RPMI8226 (cell line): ENCODE measurements at regions not wholly inside any gene's neighbourhood (a gene's known extent, or its start where the extent isn't known, plus 50 kb on each side); places are given as distances from the start of the nearest gene placed in this dataset.
"Not testable (repeated sequence)": the region's sequence is repeated elsewhere in the genome, so short reads cannot be mapped to it uniquely, and the experiment has no call there.

Source experiments
- DNase-seq: peaks from one replicate; pipeline ENCODE4 v3.0.0-alpha.2; 2015

- no peak for DNase-seq
Measured at GRCh38 chr9:90514877-90515276, 127.7 kb downstream of the DIRAS2 start.

DNA sequence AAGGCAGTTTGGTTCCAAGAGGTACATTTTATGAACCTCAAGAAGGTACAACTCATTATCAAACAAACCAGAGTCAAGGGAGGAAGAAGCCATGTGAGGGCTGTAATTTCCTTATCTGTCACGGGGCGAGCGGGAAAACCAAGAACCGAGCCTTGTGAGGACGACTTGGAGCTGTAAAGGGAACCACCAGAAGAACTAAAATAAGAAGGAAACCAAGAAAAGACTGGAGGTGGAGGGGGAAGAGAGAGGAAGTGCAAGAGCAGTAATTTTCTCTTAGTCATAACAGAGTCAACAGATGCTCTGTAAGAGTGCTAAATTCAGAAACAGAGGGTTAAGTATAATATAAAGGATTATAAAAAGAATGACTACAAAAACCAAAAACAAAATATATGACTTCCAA, 127.1 kb downstream of the DIRAS2 start:
- no peak for DNase-seq

DNA sequence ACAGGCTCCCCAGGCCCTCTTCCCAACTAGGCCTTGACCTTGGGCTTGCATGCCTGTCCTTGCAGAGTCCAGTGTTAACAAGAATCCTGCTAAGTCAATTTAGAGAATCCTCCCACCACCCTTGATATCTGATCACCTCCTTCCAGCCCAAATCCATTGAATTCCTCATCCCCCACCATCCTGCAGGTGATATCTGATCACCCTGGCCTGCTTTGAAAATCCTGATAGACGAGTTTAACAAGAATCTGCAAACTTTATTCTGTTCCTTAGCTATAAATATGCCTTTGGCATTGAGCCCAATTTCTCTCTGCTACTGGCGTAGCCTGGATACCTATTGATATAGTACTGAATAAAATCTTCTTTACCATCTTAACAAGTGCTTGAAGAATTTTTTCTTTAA, 125.5 kb downstream of the DIRAS2 start:
- no peak for DNase-seq

DNA sequence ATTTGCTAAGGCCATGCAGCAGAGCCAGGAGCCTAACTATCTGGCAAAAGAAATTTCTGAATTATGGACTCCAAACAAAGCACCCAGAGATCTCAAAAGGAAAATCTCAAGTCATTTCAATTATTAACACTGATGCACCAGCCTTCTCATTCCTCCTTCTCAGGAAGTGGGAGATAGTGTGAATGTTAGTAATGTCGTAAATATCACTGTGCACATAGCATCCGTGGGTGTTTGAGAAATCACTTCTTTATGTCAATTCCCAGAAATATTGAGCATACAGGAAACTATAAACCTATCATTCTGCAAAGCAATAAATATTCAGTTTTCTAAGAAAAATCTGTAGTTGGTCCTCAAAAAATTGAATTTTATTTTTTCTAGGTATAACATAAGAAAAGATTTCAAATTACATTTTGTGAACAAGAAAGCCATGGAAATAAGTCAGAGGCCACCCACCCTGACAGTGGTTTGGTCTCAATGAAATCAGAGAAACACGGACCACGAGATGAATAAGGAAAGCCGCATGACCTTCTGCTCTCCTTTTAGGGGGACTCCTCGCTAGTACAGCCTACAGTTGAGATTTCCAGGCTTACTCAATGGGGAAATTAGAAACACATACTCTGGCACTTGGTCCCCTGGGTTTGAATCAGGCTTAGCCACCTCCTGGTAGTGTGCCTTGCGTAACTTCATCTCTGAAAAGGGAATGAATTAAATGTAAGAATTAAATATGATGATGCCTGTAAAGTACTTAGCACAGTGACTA, 120.6 kb downstream of the DIRAS2 start:
- no peak for DNase-seq

DNA sequence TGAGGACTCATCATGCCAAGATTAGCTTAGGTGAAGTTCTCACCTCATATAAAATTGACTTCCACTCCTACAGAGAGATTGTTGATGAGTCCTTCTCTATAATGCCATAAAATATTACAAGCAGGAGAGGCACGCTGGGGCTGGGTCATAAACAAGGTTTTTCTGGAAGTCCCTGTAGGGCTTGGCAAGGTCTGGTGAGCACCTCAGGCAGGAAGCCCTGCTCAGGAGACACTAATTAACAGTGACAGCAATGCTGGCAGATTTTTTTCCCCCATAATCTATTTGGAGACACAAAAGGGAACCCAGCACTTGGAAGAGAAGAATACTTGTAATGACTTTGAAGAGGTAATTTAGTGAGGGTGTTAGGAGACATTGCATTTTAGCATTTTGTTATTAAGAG, 118.7 kb downstream of the DIRAS2 start:
- no peak for DNase-seq

DNA sequence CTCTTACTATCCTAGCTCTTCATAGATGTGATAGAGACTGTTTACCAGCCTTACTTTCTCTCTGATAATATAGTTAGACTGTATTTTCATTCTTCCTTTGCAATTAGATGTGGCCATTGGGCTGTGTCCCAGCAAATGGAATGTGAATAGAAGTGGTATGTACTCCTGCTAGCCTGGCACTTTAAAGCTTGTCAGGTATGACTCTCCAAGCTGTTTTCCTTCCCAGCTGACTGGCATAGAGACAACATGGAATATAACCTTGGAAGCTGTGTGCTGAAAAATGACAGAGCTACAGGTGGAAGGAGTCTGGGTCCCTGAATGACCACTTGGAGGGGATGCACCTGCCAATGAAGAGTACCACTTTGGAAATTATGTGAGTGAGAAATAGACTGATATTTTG, 116.2 kb downstream of the DIRAS2 start:
- no peak for DNase-seq

DNA sequence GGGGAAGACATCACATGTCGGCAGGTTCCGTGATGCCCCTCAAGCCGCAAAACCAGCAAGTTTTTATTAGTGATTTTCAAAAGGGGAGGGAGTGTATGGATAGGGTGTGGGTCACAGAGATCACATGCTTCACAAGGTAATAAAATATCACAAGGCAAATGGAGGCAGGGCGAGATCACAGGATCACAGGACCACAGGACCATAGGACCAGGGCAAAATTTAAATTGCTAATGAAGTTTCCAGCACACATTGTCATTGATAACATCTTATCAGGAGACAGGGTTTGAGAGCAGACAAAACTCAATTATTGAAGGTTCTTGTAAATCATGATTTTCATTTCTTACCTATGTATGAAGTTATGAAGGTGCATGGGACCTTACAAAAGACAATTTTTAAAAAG, 106.5 kb downstream of the DIRAS2 start:
- not testable (repeated sequence) for DNase-seq

DNA sequence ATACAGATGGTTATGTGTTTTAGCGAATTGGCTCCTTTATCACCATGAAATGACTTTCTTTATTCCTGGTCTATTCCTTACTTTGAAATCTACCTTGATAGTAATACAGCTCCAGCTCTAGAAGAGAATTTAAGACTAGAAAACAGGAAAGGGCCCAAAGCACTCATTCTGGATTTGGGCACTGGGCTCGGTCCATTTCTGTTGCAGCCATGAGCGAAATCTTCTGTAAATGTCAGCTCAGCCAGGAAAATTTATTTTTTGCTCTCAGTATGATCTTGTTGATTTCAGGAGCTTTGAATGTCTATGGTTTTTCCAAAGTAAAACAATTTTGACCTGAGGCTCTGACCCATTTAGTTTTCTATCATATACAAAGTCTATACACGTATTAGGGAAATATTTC, 104.1 kb downstream of the DIRAS2 start:
- no peak for DNase-seq

DNA sequence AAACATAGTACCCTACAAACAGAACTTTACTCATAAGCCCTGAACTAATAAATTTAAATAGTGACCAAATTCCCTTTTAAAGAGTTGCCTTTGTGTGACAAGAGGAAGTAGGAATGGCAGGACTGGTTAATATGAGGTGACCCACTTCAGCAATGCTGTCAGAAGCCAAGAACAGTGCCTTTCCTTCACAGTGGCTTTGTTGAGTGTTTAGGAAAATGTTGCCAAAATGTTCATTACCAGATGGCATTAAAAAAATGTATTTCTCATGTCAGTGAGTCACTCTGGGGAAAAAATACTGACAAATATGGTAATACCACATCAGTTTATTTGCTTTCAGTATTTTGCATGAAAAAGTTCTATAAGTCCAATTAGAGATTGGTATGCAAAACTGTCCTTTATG, 103.3 kb downstream of the DIRAS2 start:
- DNase-seq: no peak

- DNase-seq: no peak
Measured at GRCh38 chr9:90540734-90541133, 101.9 kb downstream of the DIRAS2 start.

GRCh38 chr9:90544488-90544887, 98.1 kb downstream of the DIRAS2 start:
- DNase-seq: no peak

DNA sequence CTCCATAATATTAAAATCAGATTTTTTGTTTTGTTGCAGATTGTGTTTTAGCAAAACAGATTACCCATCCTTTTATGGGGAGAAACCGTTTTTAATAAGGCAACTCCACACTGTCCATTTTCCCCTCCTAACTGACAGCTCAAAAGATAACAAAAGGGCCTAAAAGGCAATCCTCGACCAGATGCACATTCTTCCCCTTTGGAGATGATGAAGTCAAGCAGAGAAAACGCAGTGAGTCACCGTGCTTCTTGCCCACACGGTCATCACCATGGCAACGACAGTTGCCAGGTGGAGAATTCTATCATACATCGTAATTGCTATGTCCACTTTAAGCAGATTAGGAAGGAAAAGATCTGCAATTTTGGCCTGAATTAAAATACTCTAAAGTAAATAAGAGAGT, 96.4 kb downstream of the DIRAS2 start:
- DNase-seq: peak; percentile 2

GRCh38 chr9:90547896-90548295, 94.7 kb downstream of the DIRAS2 start:
- DNase-seq: no peak

GRCh38 chr9:90552317-90552716, 90.3 kb downstream of the DIRAS2 start:
- DNase-seq: no peak

DNA sequence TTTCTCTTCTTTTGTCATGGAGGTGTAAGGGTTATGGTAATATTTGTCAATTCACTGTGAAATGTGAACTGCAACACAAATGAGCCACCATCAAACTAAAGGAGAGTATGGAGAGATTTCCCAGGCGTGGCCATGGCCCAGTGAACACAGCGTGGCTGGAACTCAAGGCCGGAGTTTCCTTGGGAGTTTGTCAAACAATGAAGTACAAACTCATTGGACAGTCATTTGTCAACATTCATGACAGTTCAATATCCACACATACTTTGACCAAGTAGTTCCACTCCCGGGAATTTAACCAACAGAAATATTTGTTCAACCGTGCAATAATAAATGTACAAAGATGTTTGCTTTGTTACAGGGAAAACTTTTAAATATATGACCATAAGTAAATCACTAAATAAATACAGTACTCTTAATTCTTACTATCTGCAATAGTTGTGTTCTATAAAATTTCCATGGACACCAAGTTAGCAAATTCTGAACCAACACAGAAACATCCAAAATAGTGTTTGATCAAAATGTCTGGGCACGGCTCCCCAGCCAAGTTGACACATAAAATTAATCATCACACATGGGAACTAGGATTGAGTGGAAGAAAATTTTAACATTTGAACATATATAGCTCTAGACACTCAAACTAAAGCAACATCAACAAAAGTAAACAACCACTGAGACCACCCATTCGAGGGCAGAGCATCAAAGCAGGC, 87.1 kb downstream of the DIRAS2 start:
- no peak for DNase-seq

- DNase-seq: no peak
Measured at GRCh38 chr9:90556897-90557675, 85.5 kb downstream of the DIRAS2 start.

DNA sequence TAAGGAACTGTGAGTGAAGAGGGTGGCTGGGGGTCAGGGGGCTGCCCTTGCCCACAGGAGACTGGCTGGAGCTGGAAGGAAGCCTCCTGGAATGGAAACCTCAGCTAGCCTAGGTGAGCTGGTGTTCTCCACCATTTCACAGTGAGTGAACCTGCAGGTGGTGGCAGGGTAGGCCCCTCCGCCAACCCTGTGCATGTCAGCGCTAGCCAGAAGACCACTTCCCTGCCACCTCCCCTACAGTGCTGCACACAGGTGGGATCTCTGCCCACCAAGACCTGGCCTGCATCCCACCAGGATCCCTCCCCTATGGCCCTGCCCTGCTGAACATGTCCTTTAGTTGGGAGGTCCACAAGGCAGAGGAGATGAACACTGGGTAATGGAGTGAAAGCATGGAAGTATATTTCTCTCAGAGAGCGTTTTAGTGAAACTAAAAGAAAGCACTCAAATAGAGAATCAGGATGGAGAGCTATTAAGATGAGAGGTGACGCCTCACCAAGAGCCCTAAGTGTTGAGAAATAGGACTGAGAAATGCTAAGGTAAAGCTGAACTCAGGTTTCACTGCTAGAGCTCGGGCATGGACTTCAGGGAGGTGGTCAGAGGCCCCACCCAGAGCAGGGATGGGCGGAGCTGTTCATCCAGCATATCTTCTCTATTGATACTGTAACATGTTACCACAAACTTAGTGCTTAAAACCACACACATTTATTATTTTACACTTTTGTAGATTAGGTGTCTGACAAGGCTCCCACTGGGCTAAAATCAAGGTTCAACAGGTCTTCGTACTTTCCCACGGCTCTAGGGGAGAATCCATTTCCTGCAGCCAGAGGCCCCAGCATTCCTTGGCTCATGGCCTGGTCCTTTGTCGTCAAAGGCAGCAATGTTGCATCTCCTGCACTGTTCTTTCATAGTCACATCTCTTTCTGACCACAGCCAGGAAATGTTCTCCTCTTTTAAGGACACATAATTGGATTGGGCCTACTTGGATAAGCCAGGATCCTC, 83.2 kb downstream of the DIRAS2 start:
- no peak for DNase-seq
